NT2/D1 (cell line): ENCODE measurements at regions not wholly inside any gene's neighbourhood (a gene's known extent, or its start where the extent isn't known, plus 50 kb on each side); places are given as distances from the start of the nearest gene placed in this dataset.

Experiments used
- DNase-seq: peaks from one replicate; pipeline ENCODE4 v3.0.0-alpha.2; 2011; ENCODE audit warnings: low read depth, low spot score
- H3K27me3 ChIP-seq: 2 replicates; pipeline ENCODE4 v1.6.0; 2011; ENCODE audit warnings: mild to moderate bottlenecking; ENCODE audit not compliant: insufficient read length, insufficient read depth
- H3K36me3 ChIP-seq: 2 replicates; pipeline ENCODE4 v1.6.1; 2011; ENCODE audit warnings: mild to moderate bottlenecking, low read length, mixed read lengths; ENCODE audit not compliant: insufficient read depth, insufficient read length
- H3K4me1 ChIP-seq: 2 replicates; pipeline ENCODE4 v1.5.1; 2011; ENCODE audit not compliant: insufficient read depth, insufficient read length
- H3K4me3 ChIP-seq: 2 replicates; pipeline ENCODE4 v1.5.1; 2011; ENCODE audit warnings: low read depth; ENCODE audit not compliant: insufficient read length
- H3K9ac ChIP-seq: 2 replicates; pipeline ENCODE4 v1.6.0; 2011; ENCODE audit warnings: low read depth; ENCODE audit not compliant: insufficient read length
- H3K9me3 ChIP-seq: 2 replicates; pipeline ENCODE4 v1.5.1; 2011; ENCODE audit warnings: mild to moderate bottlenecking, low read length; ENCODE audit not compliant: insufficient read depth
- SUZ12 ChIP-seq: IDR thresholded peaks from 2 replicates; pipeline ENCODE4 v1.6.1; 2011; ENCODE audit not compliant: insufficient read length, insufficient read depth; ENCODE audit errors: extremely low read depth
- YY1 ChIP-seq: IDR thresholded peaks from 2 replicates; pipeline ENCODE4 v1.6.1; 2011; ENCODE audit not compliant: insufficient read length, insufficient read depth
- ZNF274 ChIP-seq: IDR thresholded peaks from 2 replicates; pipeline ENCODE4 v1.6.1; 2011; ENCODE audit warnings: mild to moderate bottlenecking, low read depth, low read length

GRCh38 chr6:21898107-21898796, 304.7 kb downstream of the SOX4 start:
- TF ChIP-seq SUZ12 (no peak), YY1 (no peak), ZNF274 (no peak)
- DNase-seq: no peak
- no peaks in the 10 kb centered on the region for H3K36me3 ChIP-seq
- H3K4me1 ChIP-seq: no peaks in the 10 kb centered on the region
- H3K9me3 ChIP-seq: no peaks in the 10 kb centered on the region
- H3K4me3 ChIP-seq: no peak overlapping the region
- H3K27me3 ChIP-seq: no peaks in the 10 kb centered on the region
- H3K9ac ChIP-seq: no peak overlapping the region

DNA sequence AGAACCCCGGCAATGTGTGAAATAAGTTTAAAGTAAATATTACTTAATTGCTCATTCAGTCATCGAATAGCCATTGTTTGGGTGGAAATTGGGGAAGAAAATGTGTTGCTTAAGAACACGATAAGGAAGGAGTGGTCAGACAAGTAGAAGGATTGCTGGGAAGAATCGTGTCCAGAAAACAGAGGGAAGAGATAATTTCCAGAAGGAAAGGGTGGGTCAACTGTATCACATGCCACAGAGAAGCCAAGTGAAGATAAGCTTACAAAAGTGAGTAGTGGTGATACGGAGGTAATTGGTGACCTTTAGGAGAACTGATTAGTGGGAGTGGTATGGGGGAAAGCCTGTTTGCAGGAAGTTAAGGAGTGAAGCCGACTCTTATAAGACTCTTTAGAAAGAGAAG, 306.2 kb downstream of the SOX4 start:
- no peaks in the 10 kb centered on the region for H3K27me3 ChIP-seq
- no peak overlapping the region for H3K9ac ChIP-seq
- H3K9me3 ChIP-seq: no peaks in the 10 kb centered on the region
- H3K4me3 ChIP-seq: no peak overlapping the region
- H3K4me1 ChIP-seq: no peaks in the 10 kb centered on the region
- H3K36me3 ChIP-seq: no peaks in the 10 kb centered on the region
- TF ChIP-seq YY1 (no peak), SUZ12 (no peak), ZNF274 (no peak)
- DNase-seq: no peak

DNA sequence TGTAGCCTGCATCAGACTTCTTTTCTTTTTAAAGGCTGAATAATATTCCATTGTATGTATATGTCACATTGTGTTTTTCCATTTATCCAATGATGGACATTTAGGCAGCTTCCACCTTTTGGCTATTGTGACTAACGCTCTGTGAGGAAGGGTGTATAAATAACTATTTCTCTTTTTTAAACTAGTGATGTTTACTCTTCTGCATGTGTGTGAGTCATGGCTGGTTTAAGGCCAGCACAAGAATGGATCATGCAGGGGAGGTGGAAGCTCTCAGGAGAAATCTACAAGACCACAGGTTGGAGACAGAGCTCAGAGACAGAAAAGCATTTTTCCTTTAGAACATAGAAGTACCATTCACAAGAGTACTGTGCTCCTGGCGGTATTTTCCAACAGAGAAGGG, 307.2 kb downstream of the SOX4 start:
- H3K36me3 ChIP-seq: no peaks in the 10 kb centered on the region
- no peak overlapping the region for H3K4me3 ChIP-seq
- no peak overlapping the region for H3K9ac ChIP-seq
- no peaks in the 10 kb centered on the region for H3K4me1 ChIP-seq
- TF ChIP-seq ZNF274: no peak
- TF ChIP-seq YY1: no peak
- TF ChIP-seq SUZ12: no peak
- H3K27me3 ChIP-seq: no peaks in the 10 kb centered on the region
- no peaks in the 10 kb centered on the region for H3K9me3 ChIP-seq
- no peak for DNase-seq

- DNase-seq: peak; percentile 11
- Histone ChIP-seq H3K27me3 (no peaks in the 10 kb centered on the region), H3K4me3 (no peak overlapping the region), H3K9ac (no peak overlapping the region), H3K9me3 (no peaks in the 10 kb centered on the region), H3K4me1 (no peaks in the 10 kb centered on the region), H3K36me3 (no peaks in the 10 kb centered on the region)
- TF ChIP-seq ZNF274: no peak
- TF ChIP-seq SUZ12: no peak
- TF ChIP-seq YY1: no peak
Measured at GRCh38 chr6:21902628-21903169, 309.1 kb downstream of the SOX4 start.

GRCh38 chr6:21905531-21905930, 312.0 kb downstream of the SOX4 start:
- TF ChIP-seq SUZ12 (no peak), YY1 (no peak), ZNF274 (no peak)
- H3K27me3 ChIP-seq: no peaks in the 10 kb centered on the region

DNA sequence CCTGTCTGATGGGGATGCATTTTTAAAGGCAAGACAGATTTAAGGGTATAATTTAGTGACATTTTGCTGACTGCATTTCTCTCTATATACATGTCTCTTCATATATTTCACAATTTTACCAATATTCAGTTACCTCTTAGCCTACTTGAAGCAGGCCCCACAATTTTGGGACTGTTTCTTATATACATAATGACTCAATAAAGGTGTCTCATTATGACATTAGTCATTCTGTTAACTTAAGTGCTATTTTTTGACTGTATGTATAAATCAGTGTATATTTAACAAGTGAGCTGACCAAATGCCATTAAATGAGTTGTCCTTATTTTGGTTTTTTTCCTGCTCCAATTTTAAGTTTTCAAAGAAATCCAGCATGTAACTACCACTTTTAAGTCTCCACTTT, 313.3 kb downstream of the SOX4 start:
- no peak for TF ChIP-seq YY1
- no peak for TF ChIP-seq SUZ12
- TF ChIP-seq ZNF274: no peak
- DNase-seq: no peak
- H3K9me3 ChIP-seq: no peaks in the 10 kb centered on the region
- H3K4me3 ChIP-seq: no peak overlapping the region
- H3K36me3 ChIP-seq: no peaks in the 10 kb centered on the region
- no peaks in the 10 kb centered on the region for H3K27me3 ChIP-seq
- no peak overlapping the region for H3K9ac ChIP-seq
- H3K4me1 ChIP-seq: no peaks in the 10 kb centered on the region

More at GRCh38 chr6:21905531-21905930, 312.0 kb downstream of the SOX4 start:
- no peaks in the 10 kb centered on the region for H3K9me3 ChIP-seq
- H3K9ac ChIP-seq: no peak overlapping the region
- no peak for DNase-seq
- no peaks in the 10 kb centered on the region for H3K4me1 ChIP-seq
- no peak overlapping the region for H3K4me3 ChIP-seq
- H3K36me3 ChIP-seq: no peaks in the 10 kb centered on the region

GRCh38 chr6:21907291-21907690, 313.7 kb downstream of the SOX4 start:
- Histone ChIP-seq H3K4me1 (no peaks in the 10 kb centered on the region), H3K9ac (no peak overlapping the region), H3K9me3 (no peaks in the 10 kb centered on the region), H3K27me3 (no peaks in the 10 kb centered on the region), H3K4me3 (no peak overlapping the region), H3K36me3 (no peaks in the 10 kb centered on the region)
- TF ChIP-seq YY1 (no peak), ZNF274 (no peak), SUZ12 (no peak)
- no peak for DNase-seq
